ENCODE measurements at regions not wholly inside any gene's neighbourhood (a gene's known extent, or its start where the extent isn't known, plus 50 kb on each side); places are given as distances from the start of the nearest gene placed in this dataset.

GRCh38 chr13:89678466-89679121 is 1668.9 kb upstream of the MIR17HG start:
- TF ChIP-seq POLR2AphosphoS5 (IDR thresholded peaks at IDR 0.05; ENCODE audit: insufficient read depth in 1 of 2, low read depth in 1 of 2) (no peak), CTCF (IDR thresholded peaks at IDR 0.05) (no peak)

All from vagina (tissue), 2 donors.